Progenitor cell of endocrine pancreas (in vitro differentiated cells): ENCODE measurements at regions not wholly inside any gene's neighbourhood (a gene's known extent, or its start where the extent isn't known, plus 50 kb on each side); places are given as distances from the start of the nearest gene placed in this dataset.

Source experiments
- DNase-seq: peaks from one replicate; pipeline ENCODE4 v3.0.0; 2021; ENCODE audit warnings: low spot score; ENCODE audit not compliant: unreplicated experiment
- H3K27ac Mint-ChIP-seq: 2 replicates; pipeline ENCODE4 v1.8.0; 2021; ENCODE audit warnings: mild to moderate bottlenecking, moderate library complexity, mixed read lengths
- H3K27me3 Mint-ChIP-seq: 2 replicates; pipeline ENCODE4 v1.8.0; 2021; ENCODE audit warnings: mixed read lengths
- H3K36me3 Mint-ChIP-seq: 2 replicates; pipeline ENCODE4 v1.8.0; 2022; ENCODE audit warnings: mixed read lengths; ENCODE audit not compliant: insufficient read depth
- H3K4me1 Mint-ChIP-seq: 2 replicates; pipeline ENCODE4 v1.8.0; 2021; ENCODE audit warnings: low read depth, mixed read lengths
- H3K4me3 Mint-ChIP-seq: 2 replicates; pipeline ENCODE4 v1.8.0; 2021; ENCODE audit warnings: low read depth, mild to moderate bottlenecking, moderate library complexity, mixed read lengths
- H3K9me3 Mint-ChIP-seq: 2 replicates; pipeline ENCODE4 v1.8.0; 2021; ENCODE audit warnings: low read depth, mixed read lengths
- CTCF ChIP-seq: fragments of 200-600 bp; sonication (generic); IDR thresholded peaks from one replicate; pipeline ENCODE4 v1.5.0; 2021; ENCODE audit warnings: antibody characterized with exemption, mild to moderate bottlenecking; ENCODE audit not compliant: unreplicated experiment

DNA sequence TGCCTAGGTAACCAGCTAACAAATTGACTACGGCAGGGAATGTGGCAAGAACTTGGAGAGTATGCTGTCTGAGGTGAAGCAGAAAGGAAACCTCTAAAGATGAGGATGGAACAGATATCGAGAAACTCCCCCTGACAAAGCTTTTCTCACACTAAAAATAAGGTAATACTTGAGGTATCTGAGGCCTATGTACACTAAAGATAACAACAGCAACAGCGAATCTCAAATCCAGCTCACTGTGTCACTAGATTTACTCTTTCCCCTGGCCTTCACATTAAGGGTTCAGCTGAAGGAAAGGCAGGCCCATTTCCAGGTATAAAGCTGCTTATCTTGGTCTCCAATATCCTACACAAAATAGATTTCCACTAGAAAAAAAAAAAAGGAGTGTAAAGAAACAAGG lies 518.0 kb downstream of the KCNT2 start:
- H3K36me3 Mint-ChIP-seq, result no peaks in the 10 kb centered on the region
- no peaks in the 10 kb centered on the region for H3K27me3 Mint-ChIP-seq
- no peak for DNase-seq
- no peaks in the 10 kb centered on the region for H3K9me3 Mint-ChIP-seq
- H3K4me1 Mint-ChIP-seq, result no peaks in the 10 kb centered on the region
- H3K27ac Mint-ChIP-seq, result no peak overlapping the region
- H3K4me3 Mint-ChIP-seq, result no peak overlapping the region
- no peak for TF ChIP-seq CTCF

DNA sequence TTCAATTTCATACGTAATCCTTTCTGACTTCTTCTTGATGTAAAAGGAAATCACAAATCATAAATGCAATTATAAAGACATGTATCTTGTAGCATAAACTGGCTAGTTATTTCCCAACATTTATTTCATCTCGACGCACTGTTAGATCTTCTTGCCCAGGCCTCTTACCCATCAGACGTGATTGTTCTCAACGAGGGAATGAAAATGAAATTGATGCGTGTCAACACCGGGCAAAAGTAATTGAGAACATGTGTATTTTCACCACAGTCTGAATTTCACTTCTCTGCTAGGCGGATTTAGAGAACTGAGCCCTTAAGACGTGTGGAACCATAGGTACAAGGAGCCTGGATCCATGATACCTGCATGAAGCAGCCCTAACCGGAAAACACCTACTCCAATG lies 519.7 kb downstream of the KCNT2 start:
- no peaks in the 10 kb centered on the region for H3K27me3 Mint-ChIP-seq

GRCh38 chr1:196078691-196079090 lies 529.5 kb downstream of the KCNT2 start:
- no peak for TF ChIP-seq CTCF
- no peak for DNase-seq
- Mint-ChIP-seq H3K4me1 (no peaks in the 10 kb centered on the region), H3K4me3 (no peak overlapping the region), H3K36me3 (no peaks in the 10 kb centered on the region), H3K27me3 (no peaks in the 10 kb centered on the region), H3K9me3 (no peaks in the 10 kb centered on the region), H3K27ac (no peak overlapping the region)

More for the DNA sequence above, 519.7 kb downstream of the KCNT2 start:
- Mint-ChIP-seq H3K9me3 (no peaks in the 10 kb centered on the region), H3K27ac (no peak overlapping the region), H3K36me3 (no peaks in the 10 kb centered on the region), H3K4me3 (no peak overlapping the region), H3K4me1 (no peaks in the 10 kb centered on the region)
- DNase-seq, result no peak
- no peak for TF ChIP-seq CTCF

- H3K36me3 Mint-ChIP-seq, result no peaks in the 10 kb centered on the region
- H3K4me3 Mint-ChIP-seq, result no peak overlapping the region
- H3K9me3 Mint-ChIP-seq, result no peaks in the 10 kb centered on the region
- H3K27me3 Mint-ChIP-seq, result no peaks in the 10 kb centered on the region
- no peak for TF ChIP-seq CTCF
- H3K4me1 Mint-ChIP-seq, result no peaks in the 10 kb centered on the region
- no peak overlapping the region for H3K27ac Mint-ChIP-seq
- DNase-seq, result no peak
Measured at GRCh38 chr1:196075621-196076020, 532.6 kb downstream of the KCNT2 start.

DNA sequence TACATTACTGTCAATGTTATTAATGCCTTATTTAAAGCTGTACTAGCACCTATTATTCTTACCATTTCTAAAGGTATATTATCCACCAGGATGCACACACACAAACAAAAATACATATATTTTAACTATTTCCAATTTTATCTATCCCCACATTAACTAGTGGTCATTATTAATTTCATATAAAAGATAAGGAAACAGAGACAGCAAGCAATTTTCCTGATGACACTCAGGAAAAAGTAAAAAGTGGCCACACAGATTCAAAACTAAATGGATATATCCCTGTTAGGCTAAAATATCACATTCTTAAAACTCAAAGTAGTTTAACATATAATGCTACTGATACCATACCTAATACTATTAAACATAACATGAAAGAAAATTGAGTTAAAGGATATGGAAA lies 534.1 kb downstream of the KCNT2 start:
- Mint-ChIP-seq H3K4me3 (no peak overlapping the region), H3K36me3 (no peaks in the 10 kb centered on the region), H3K4me1 (no peaks in the 10 kb centered on the region), H3K9me3 (no peaks in the 10 kb centered on the region), H3K27ac (no peak overlapping the region), H3K27me3 (no peaks in the 10 kb centered on the region)
- TF ChIP-seq CTCF, result no peak
- no peak for DNase-seq
